H1 (cell line): ENCODE measurements at regions not wholly inside any gene's neighbourhood (a gene's known extent, or its start where the extent isn't known, plus 50 kb on each side); places are given as distances from the start of the nearest gene placed in this dataset.

Experiments
- CTCF ChIA-PET: fragments of 300-600 bp; sonication (Branson Sonifier 250); formaldehyde crosslinking; loops from one replicate; lab custom pipeline; 2021; ENCODE audit not compliant: partially characterized antibody; lab: Charles Lee
- POLR2A ChIA-PET: fragments of 300-600 bp; sonication (Branson Sonifier 250); formaldehyde crosslinking; loops from one replicate; lab custom pipeline; 2021; ENCODE audit warnings: inconsistent platforms; ENCODE audit not compliant: partially characterized antibody; lab: Charles Lee
- DNase-seq, 2 experiments: peaks; one replicate each; pipeline versions ENCODE4 v3.0.0 to v3.0.0-alpha.2; 2010 to 2022; ENCODE audit warnings: low spot score in 2 of 2, low read depth in 1 of 2, mixed read lengths in 1 of 2
- FAIRE-seq: peaks from 2 replicates; lab custom pipeline; 2011; peaks lifted over from hg19 to GRCh38; lab: Jason Lieb, UNC
- H2AFZ ChIP-seq: 2 replicates; pipeline ENCODE4 v1.8.1; 2012; ENCODE audit warnings: low read length, inconsistent platforms
- H2AK5ac ChIP-seq: 2 replicates; pipeline ENCODE4 v1.6.1; 2013; ENCODE audit warnings: low read depth, low read length
- H2BK120ac ChIP-seq: replicated peaks from 2 replicates; pipeline ENCODE3; 2013; ENCODE audit warnings: low read depth, low read length, inconsistent platforms
- H2BK12ac ChIP-seq: 2 replicates; pipeline ENCODE4 v1.6.1; 2013; ENCODE audit warnings: low read depth, low read length
- H2BK15ac ChIP-seq: 2 replicates; pipeline ENCODE4 v1.6.1; 2013; ENCODE audit warnings: low read length
- H2BK20ac ChIP-seq: 2 replicates; pipeline ENCODE4 v1.6.1; 2013; ENCODE audit warnings: low read length
- H2BK5ac ChIP-seq: 2 replicates; pipeline ENCODE4 v1.6.1; 2013; ENCODE audit warnings: low read depth, low read length
- H3K14ac ChIP-seq: 2 replicates; pipeline ENCODE4 v1.6.1; 2013; ENCODE audit warnings: inconsistent platforms; ENCODE audit not compliant: insufficient read length
- H3K18ac ChIP-seq: 2 replicates; pipeline ENCODE4 v1.6.1; 2013; ENCODE audit warnings: low read length; ENCODE audit errors: extremely low read depth
- H3K23ac ChIP-seq: 2 replicates; pipeline ENCODE4 v1.6.1; 2013; ENCODE audit warnings: inconsistent platforms; ENCODE audit not compliant: insufficient read length
- H3K23me2 ChIP-seq: 2 replicates; pipeline ENCODE4 v1.6.1; 2013; ENCODE audit warnings: low read depth, low read length
- H3K27ac ChIP-seq: 2 replicates; pipeline ENCODE4 v1.6.1; 2011; ENCODE audit warnings: low read depth, low read length, inconsistent platforms
- H3K27me3 ChIP-seq, 4 experiments: replicated peaks in 1 of 4; 1 replicate in 1 of 4; 2 replicates in 3 of 4; pipeline versions ENCODE4 v1.6.1 to v1.8.1; 2011 to 2013; ENCODE audit warnings: low read length in 3 of 4, mild to moderate bottlenecking in 3 of 4, inconsistent platforms in 2 of 4, mixed read lengths in 2 of 4, moderate library complexity in 1 of 4; ENCODE audit not compliant: control insufficient read depth in 3 of 4, insufficient read depth in 3 of 4; ENCODE audit errors: extremely low read depth in 1 of 4
- H3K36me3 ChIP-seq, 4 experiments: 2 replicates each; pipeline versions ENCODE4 v1.6.1 to v1.8.1; 2011 to 2013; ENCODE audit warnings: mild to moderate bottlenecking in 4 of 4, low read length in 3 of 4, moderate library complexity in 2 of 4, control low read depth in 1 of 4, inconsistent platforms in 1 of 4; ENCODE audit not compliant: insufficient read depth in 4 of 4, control insufficient read depth in 2 of 4
- H3K4ac ChIP-seq: replicated peaks from 2 replicates; pipeline ENCODE3; 2013; ENCODE audit warnings: low read length, low read depth, mixed read lengths, inconsistent platforms; ENCODE audit not compliant: insufficient read length
- H3K4me1 ChIP-seq, 4 experiments: replicated peaks in 1 of 4; 1 replicate in 1 of 4; 2 replicates in 3 of 4; pipeline versions ENCODE4 v1.6.1 to v1.8.1; 2011 to 2013; ENCODE audit warnings: low read length in 3 of 4, inconsistent platforms in 2 of 4, mixed read lengths in 1 of 4; ENCODE audit not compliant: insufficient read depth in 4 of 4, control insufficient read depth in 3 of 4
- H3K4me2 ChIP-seq, 2 experiments: 2 replicates each; pipeline versions ENCODE4 v1.6.1 to v1.8.1; 2011 to 2013; ENCODE audit warnings: low read depth in 2 of 2, low read length in 2 of 2, control low read depth in 1 of 2, inconsistent platforms in 1 of 2, mild to moderate bottlenecking in 1 of 2; ENCODE audit not compliant: insufficient read depth in 1 of 2
- H3K4me3 ChIP-seq, 4 experiments: fragments of 200-600, 300-600 bp in 1 of 4; sonication (generic), shearing (Covaris generic), sonication (Bioruptor Twin) in 1 of 4; 2 replicates each; pipeline versions ENCODE4 v1.5.1 to v1.8.1; 2011 to 2016; ENCODE audit warnings: low read length in 4 of 4, low read depth in 3 of 4, control low read depth in 2 of 4, inconsistent platforms in 2 of 4, mild to moderate bottlenecking in 2 of 4, mixed read lengths in 1 of 4, moderate library complexity in 1 of 4; ENCODE audit not compliant: insufficient read depth in 2 of 4; ENCODE audit errors: extremely low read depth in 1 of 4
- H3K56ac ChIP-seq: replicated peaks from 2 replicates; pipeline ENCODE3; 2013; ENCODE audit warnings: low read depth, mild to moderate bottlenecking, mixed read lengths, low read length, inconsistent platforms; ENCODE audit not compliant: insufficient read length
- H3K79me1 ChIP-seq: 2 replicates; pipeline ENCODE4 v1.6.1; 2013; ENCODE audit warnings: low read depth, low read length, control low read depth
- H3K79me2 ChIP-seq, 2 experiments: 2 replicates each; pipeline versions ENCODE4 v1.6.1 to v1.8.1; 2012 to 2013; ENCODE audit warnings: low read length in 2 of 2, mild to moderate bottlenecking in 2 of 2, inconsistent platforms in 1 of 2; ENCODE audit not compliant: insufficient read depth in 2 of 2, control insufficient read depth in 1 of 2
- H3K9ac ChIP-seq, 4 experiments: replicated peaks in 1 of 4; 1 replicate in 1 of 4; 2 replicates in 3 of 4; pipeline versions ENCODE4 v1.6.1 to v1.8.1; 2011 to 2013; ENCODE audit warnings: low read depth in 3 of 4, low read length in 3 of 4, control low read depth in 2 of 4, mild to moderate bottlenecking in 2 of 4, moderate library complexity in 2 of 4, inconsistent platforms in 1 of 4; ENCODE audit errors: extremely low read depth in 1 of 4
- H3K9me3 ChIP-seq, 2 experiments: 2 replicates each; pipeline versions ENCODE4 v1.6.1 to v1.8.1; 2012 to 2013; ENCODE audit warnings: mild to moderate bottlenecking in 2 of 2, moderate library complexity in 2 of 2, control low read depth in 1 of 2, inconsistent platforms in 1 of 2, low read depth in 1 of 2, low read length in 1 of 2, mixed read lengths in 1 of 2; ENCODE audit not compliant: insufficient read depth in 2 of 2
- H4K20me1 ChIP-seq, 2 experiments: replicated peaks in 1 of 2; 2 replicates each; pipeline versions ENCODE3 to v1.8.1; 2011 to 2013; ENCODE audit warnings: inconsistent platforms in 2 of 2, low read length in 2 of 2, mild to moderate bottlenecking in 1 of 2; ENCODE audit not compliant: insufficient read depth in 2 of 2, control insufficient read depth in 1 of 2
- H4K5ac ChIP-seq: 2 replicates; pipeline ENCODE4 v1.6.1; 2013; ENCODE audit warnings: low read length, low read depth, mixed read lengths, inconsistent platforms; ENCODE audit not compliant: insufficient read length
- H4K8ac ChIP-seq: 2 replicates; pipeline ENCODE4 v1.8.0; 2013; ENCODE audit warnings: mild to moderate bottlenecking, moderate library complexity, low read length, inconsistent platforms; ENCODE audit not compliant: insufficient read depth; ENCODE audit errors: extremely low read depth
- H4K91ac ChIP-seq: replicated peaks from 2 replicates; pipeline ENCODE3; 2013; ENCODE audit warnings: low read length, mixed read lengths, inconsistent platforms; ENCODE audit not compliant: insufficient read length
- RAD21 ChIP-seq, 2 experiments: IDR thresholded peaks in 1 of 2; conservative IDR thresholded peaks in 1 of 2; 2 replicates each; pipeline ENCODE4 v1.6.1; 2011; ENCODE audit warnings: low read depth in 2 of 2, low read length in 2 of 2, improper control_type of control experiment in 1 of 2, inconsistent platforms in 1 of 2, mild to moderate bottlenecking in 1 of 2, moderate library complexity in 1 of 2
- WGBS, 2 experiments: shearing (Covaris generic) in 1 of 2; methylation state at CpG; one replicate each; pipeline versions ENCODE4 v1.1.6 to v1.1.7; 2013 to 2015; ENCODE audit warnings: low lambda C conversion rate in 2 of 2, mixed read lengths in 2 of 2, inconsistent platforms in 1 of 2, low coverage in 1 of 2, missing lambda C conversion rate in 1 of 2; ENCODE audit not compliant: insufficient replicate concordance in 2 of 2, insufficient coverage in 1 of 2, insufficient read length in 1 of 2; ENCODE audit errors: extremely low coverage in 1 of 2, missing lambda C conversion rate in 1 of 2; 5-methylcytosine and 5-hydroxymethylcytosine counted together
- TF ChIP-seq, protein P1 (sequence below): IDR thresholded peaks from 2 replicates; pipeline ENCODE4 v1.6.1; 2011; ENCODE audit warnings: low read depth, mild to moderate bottlenecking, low read length; ENCODE audit not compliant: insufficient read depth

DNA sequence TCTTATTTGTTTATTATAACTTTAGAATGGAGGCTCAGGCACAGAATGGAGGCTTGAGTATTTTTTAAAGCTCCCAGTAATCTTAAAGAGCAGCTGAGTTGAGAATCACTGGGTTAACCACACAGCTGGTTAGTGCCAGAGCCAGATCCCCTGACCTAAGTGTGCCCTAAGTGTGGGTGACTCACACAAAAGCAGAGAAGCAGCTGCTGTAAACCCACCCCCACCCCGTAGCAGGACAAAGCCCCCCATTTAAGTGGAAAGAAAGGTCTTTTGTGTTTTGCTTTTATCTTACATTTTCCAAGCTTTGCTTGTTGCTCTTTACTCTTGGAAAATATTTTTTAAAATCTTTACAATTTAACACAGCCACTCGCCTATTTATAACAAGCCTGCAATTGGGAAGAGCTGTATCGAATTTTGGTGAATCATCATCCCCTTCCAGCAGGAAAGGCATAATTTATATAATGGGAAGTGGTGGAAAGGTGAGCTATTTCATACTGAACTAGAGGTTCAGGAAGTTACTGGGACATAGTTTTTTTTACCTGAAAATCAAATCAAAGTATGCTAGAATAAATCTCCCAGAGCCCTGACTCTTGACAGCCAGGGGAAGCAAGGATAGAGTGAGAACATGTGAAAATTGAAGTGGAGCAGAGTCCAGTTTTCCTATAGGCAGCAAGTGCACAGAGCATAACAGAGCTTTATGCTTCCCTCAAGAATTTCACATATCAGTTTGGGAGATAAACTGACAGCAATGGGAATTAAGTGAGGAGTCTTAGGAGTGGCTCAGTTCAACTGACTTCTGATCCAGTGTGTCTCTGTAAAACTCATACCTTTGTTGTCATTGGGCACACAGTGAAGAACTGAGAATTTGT, 405.7 kb downstream of the AASDHPPT start:
- Histone ChIP-seq H3K27me3 (no peaks in the 10 kb centered on the region), H3K4me1 (no peaks in the 10 kb centered on the region), H3K56ac (no peak overlapping the region), H2BK15ac (no peak overlapping the region), H3K36me3 (no peaks in the 10 kb centered on the region), H3K9ac (no peak overlapping the region), H2AFZ (no peak overlapping the region), H3K79me1 (no peaks in the 10 kb centered on the region), H2BK12ac (no peak overlapping the region), H4K20me1 (no peaks in the 10 kb centered on the region), H4K5ac (no peak overlapping the region), H3K14ac (no peak overlapping the region), H3K23ac (no peak overlapping the region), H3K4ac (no peak overlapping the region), H3K4me3 (no peak overlapping the region), H3K4me2 (no peak overlapping the region), H2BK20ac (no peak overlapping the region), H3K23me2 (no peaks in the 10 kb centered on the region), H2AK5ac (no peak overlapping the region), H3K79me2 (no peaks in the 10 kb centered on the region), H3K27ac (no peak overlapping the region), H4K91ac (no peak overlapping the region), H3K9me3 (no peaks in the 10 kb centered on the region), H3K18ac (no peak overlapping the region), H2BK120ac (no peak overlapping the region), H4K8ac (no peak overlapping the region), H2BK5ac (no peak overlapping the region)
- ChIA-PET CTCF (interaction anchor here (0.6 to 0.9 kb wide), 2 partner anchors 72 to 101 kb away, joined by 3 to 4 read pairs; no protein-coding TSS in a partner anchor), POLR2A (interaction anchor here (0.8 kb wide), 1 partner anchor 19 kb away, joined by 3 read pairs; no protein-coding TSS in a partner anchor)
- 62% methylated on average over 3 of the region's 3 CpGs; no CpG with 5 or more reads in 1 of the 2 experiments for WGBS, 2 experiments
- no peak for FAIRE-seq
- DNase-seq: no peak
- TF ChIP-seq, protein P1, sequence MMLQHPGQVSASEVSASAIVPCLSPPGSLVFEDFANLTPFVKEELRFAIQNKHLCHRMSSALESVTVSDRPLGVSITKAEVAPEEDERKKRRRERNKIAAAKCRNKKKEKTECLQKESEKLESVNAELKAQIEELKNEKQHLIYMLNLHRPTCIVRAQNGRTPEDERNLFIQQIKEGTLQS: no peak
- TF ChIP-seq RAD21 (IDR thresholded peaks at IDR 0.05 in 1 of 2, conservative IDR thresholded peaks at IDR 0.05 in 1 of 2; ENCODE audit: low read depth in 2 of 2, low read length in 2 of 2): no peak
